8988T (cell line): ENCODE measurements at regions not wholly inside any gene's neighbourhood (a gene's known extent, or its start where the extent isn't known, plus 50 kb on each side); places are given as distances from the start of the nearest gene placed in this dataset.

Experiments used
- DNase-seq: peaks from one replicate; pipeline ENCODE4 v3.0.0; 2011

DNA sequence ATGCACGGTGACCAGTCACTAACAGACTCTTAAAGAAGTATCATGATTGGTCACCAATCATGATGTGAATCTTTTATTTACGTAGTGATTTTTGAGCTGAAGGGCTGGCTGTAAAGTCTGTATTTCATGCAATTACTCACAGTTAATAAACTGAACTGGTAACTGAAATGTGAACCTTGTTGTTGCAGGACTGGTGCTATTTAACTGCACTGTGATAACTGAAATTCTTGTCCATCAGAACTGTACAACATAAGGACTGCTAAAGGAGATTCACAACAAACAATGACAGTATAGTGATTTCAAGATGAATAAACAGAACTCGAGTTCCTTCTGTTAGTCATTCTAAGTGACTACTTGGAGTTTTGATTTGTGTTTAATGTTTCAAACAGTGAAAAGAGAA, 316.6 kb downstream of the TPBG start:
- no peak for DNase-seq

DNA sequence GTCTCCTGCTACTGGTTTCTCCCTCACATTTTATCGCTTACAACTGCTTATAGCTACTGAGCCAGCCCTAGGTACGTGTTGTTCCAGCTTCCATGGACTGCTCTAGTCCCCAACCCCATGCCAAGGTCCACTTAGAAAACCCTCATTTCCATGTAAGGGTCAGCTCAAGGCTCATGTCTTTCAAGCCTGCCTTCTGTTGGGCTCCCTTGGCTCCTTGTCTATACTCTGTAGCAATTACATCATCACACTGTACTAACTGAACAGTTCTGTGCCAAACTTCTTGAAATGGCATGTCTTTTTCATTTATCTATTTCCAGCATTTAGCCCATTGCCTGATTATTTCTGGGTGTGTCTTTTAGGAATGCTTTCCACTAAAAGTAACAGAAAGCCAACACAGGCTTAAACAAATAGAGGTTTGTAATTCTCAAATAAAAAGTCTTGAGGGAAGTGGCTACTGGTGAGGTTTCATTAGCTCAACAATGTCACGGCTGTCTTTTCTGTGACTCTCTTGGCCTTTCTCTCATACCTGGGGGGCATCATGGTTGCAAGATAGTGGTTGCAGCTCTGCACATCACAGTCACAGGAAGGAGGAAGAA, 317.6 kb downstream of the TPBG start:
- no peak for DNase-seq

DNA sequence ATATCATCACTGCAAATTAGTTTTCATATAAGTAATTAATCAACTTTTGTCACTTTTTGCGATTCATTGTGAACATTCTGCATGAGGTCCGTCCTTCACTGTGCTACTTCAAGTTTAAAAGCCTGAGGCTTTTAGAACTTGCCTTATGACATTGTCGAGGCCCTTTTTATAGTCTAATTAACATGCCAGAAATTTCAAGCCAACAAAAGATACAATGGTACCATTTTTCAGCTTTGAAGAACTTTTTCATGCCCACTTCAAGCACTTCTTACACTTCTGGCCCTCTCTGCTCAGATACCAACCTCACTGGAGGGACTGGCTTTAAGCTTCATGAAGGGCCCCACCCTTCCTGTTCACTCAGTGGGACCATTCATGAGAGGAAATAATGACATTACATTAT, 323.1 kb downstream of the TPBG start:
- no peak for DNase-seq

DNA sequence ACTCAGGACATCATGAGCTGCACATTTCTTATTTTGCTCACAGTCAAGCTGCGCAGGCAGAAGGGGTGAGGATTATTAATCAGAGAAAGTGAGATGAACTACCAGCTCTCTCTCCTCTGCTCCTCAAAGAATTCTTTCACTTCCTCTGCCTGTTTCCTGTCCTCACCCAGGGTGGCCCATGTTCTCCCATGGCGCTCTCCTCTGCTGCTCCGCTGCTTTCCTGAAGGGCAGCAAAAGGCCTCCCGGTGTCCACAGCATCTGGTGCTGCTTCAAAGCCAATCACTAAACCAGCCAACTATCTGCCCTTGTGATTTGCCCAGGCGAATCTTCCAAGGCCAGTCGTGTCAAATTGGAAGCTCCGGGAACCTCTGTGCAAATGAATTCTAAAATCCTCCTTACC, 324.2 kb downstream of the TPBG start:
- DNase-seq: no peak

DNA sequence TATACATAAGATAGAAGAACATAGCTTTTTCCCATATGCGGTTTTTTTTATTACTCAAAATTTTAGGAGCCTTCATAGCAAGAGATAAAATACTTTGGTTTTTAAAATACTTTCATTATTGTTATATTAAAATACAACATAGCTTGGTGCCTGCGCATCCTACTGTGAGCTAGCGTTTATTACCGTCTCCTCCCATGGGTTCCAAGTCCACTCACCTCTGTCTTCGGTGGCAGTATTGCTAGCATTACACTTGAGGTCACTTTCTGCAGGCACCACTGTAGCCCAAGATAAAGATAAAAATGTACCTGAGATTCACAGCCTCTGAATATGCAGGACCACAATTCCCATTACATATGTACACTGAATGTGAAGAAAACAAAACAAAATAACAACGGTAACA, 326.7 kb downstream of the TPBG start:
- no peak for DNase-seq

DNA sequence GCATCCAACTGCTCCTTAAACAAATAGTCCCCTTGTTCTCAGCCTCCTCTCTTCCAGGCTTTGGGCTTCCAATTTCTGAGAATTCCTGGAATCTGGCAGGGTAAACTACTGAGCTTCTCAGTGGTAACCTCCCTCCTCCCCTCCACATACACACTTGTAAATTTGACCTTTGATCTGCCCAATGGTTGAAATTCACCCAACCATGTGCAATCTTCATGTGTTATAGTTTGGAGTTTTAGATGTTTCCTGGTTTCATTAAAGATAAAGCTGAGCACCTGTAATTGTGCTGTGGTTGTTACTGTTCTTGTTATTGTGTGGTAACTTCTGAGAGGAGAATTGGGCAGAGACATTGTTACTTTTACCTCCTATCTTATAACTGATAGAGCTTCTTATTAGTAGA, 328.4 kb downstream of the TPBG start:
- no peak for DNase-seq

DNA sequence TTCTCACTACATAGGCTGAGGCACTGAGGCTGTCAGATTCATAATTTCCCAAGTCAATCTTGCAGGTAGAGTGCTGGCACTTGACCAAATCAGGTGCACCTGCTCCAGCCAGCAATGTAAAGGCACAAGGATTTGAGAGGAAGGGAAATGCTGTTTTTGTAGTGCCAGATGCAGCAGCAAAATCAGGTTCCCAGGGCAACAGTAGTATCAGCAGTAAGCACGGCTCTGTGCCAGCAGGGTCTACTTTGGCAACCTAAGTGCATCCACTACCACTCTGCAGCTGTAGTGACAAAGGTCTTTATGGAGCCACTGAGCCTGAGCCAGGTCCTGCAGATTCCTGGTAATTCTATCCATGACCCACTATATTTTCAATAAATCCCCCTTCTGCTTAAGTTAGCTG, 329.5 kb downstream of the TPBG start:
- no peak for DNase-seq

DNA sequence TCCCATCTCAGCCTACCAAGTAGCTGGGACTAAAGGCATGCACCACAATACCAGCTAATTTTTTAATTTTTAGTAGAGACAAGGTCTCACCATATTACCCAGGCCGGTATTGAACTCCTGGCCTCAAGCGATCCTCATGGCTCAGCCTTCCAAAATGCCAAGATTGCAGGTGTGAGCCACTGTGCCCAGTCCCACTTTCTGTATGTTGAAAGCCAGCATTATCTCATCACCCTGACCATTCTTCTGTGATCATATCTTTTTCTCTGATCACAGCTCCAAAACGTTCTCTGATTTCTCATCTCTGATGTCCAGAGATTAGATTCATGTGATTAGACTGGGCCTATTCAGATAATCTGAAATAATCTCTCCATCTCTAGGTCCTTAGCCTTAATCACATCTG, 337.7 kb downstream of the TPBG start:
- no peak for DNase-seq

DNA sequence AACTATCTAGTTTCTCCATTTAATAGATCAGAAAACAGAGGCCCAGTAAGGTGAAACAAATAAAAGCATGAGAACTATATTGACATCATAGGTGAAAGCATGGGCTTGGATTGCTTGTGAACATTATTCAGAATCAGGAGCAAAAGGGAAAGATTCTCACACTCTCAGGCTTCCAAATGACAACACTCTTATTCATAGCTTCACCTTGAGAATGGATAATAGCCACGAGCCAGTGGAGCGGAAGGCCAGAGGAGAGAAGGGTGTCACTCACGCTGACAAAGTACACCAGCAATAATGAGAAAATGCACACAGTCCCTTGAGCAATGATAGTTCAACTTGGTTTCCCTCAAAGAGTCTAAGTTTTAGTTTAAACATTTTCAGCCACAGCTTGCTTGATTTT, 339.0 kb downstream of the TPBG start:
- DNase-seq: no peak

DNA sequence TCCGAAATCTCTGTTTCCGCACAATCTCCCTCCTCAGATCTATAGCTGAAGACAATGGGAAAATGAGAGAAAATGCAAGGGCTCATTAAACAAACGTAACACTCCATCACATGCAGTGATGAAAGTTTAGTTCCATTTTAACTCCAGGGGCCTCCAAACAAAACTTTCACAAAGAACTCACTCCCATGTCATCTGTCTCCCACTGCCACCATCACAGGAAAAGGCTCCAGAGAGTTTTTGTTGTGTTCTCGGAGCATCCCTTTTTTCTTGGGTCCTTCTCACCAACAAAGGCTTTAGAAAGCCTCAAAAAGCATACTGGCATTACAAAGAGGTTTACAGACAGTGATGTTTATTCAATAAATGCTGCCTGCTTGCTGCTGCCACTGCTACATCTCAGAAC, 339.6 kb downstream of the TPBG start:
- no peak for DNase-seq

DNA sequence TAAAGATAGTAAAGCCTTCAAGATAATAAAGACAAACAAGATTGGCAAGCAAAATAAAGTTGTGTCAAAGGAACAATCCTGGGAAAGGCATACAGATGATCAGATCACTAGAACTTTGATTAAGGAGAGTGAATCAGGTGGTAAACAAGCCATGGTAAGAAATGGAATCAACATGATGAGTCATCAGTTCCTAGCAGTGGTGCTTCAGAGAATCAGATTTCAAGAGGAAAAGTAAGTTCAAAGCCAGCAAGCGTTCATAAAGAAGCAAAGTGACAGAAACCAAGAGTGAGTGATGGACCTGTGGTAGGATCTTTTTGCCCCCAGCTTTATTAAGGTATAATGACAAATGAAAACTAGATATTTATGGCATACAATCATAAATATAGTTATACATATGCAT, 340.4 kb downstream of the TPBG start:
- DNase-seq: no peak

DNA sequence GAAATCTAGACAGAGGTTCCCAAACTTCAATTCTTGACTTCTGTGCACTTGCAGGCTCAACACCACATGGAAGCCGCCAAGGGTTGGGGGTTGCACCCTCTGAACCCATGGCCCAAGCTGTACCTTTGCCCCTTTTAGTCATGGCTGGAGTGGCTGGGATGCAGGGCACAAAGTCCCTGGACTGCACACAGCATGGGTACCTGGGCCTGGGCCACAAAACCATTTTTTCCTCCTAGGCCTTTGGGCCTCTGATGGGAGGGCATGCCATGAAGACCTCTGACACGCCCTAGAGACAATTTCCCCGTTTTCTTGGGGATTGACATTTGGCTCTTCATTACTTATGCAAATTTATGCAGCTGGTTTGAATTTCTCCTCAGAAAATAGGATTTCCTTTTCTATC, 342.0 kb downstream of the TPBG start:
- DNase-seq: no peak

DNA sequence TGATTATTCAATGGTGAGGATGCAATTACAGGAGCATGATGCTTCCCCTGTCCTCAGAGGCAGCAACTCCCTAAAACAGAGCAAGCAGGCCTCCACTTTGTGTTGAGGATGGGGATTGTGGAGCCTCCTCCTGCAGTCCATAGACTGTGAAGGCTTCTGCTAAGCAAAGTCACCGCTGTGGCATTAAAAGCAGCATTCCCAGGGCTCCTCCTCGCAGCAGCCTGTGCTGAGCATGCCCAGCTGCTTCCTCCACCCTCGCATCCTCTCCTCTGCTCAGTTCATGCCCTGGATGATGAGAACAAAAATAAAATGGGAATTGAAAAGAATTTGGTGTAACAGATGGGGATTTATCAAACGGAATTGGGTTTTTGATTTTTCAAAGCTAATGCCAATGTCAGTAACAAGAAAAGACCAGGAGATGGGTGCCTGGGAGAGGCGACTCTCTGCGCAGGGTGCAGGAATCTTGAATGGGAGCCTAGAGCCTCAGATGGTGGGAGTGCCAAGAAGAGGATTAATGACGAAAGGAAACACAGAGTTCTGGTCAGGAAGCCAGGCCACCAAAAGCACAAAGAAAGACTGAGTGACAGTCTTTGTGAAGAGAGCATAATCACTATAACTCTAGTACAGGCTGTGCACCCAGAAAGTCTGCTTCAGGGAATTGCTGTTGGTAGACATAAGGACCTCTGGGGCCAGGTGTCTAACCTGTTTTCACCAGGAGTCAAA, 347.6 kb downstream of the TPBG start:
- DNase-seq: no peak

DNA sequence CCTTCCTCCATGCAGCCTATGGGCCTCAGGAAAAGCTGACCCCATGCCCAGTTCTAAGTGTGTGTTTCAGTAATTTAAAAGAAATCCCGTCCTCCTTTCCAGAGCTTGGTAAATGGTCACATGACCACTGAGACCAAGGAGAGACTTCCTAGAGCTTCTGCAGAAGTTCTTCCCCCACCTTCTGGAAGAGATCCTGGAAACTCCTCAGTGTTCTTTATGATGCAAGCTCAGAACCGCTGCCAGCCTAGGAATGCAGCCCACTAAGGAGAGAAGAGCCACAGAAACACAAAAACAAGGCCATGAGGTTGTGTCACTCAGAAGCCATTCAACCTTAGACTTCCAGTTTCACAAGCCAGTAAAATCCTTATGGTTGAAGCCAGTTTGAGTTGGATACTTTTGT, 348.4 kb downstream of the TPBG start:
- no peak for DNase-seq

DNA sequence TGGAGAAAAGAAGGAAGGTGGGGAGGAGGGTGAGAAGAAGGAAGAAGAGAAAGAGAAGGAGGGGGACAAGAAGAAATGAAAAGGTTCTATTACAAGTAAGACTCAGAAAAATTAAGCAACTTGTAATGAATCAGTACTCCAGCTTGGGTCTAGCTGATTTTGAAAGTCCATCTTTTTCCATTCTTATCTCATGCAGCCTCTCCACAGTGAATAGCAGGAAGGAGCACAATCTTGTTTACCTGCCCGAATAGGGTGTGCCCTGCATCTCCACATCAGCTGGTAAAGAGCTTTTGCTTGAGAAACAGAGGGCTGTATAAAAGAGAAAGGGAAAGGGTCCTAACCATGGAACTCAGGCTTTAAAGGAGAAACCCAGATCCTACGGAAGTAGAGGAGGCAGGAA, 348.8 kb downstream of the TPBG start:
- no peak for DNase-seq

DNA sequence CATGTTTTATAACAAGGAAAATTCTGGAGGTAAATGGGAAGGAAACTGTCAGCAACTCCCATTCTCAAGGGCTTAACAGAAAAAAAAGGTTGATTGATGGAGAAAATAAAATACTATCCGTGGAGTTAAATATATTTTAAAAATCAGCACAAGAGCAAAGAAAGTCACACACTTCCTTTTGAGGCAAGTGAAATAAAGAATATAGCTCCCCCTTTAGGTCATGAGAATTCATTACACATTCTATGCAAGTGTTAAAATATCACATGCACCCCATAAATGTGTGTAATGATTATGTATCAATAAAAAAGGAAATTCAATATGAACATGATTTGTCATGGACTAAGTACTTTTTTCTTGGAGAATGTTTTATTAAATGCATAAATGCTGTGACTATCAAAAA, 349.2 kb downstream of the TPBG start:
- DNase-seq: no peak

DNA sequence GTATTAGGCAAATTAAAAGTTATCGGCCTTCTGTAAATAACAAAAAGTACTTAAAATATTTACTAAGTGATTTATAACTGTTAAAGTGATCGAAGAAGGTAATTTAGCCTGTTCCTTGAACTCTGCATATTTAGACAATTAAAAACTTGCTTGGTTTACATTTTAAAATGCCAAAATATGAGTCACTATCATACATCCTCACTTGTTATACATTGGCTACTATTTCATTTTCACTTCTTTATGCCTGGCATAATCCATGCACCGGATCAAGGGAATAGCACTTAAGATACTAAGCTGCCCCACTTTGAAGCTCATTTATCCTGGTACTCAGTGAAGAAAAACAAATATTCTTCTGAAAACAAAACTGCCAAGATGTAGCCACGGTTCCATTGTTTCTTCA, 344.6 kb downstream of the UBE3D start:
- no peak for DNase-seq

DNA sequence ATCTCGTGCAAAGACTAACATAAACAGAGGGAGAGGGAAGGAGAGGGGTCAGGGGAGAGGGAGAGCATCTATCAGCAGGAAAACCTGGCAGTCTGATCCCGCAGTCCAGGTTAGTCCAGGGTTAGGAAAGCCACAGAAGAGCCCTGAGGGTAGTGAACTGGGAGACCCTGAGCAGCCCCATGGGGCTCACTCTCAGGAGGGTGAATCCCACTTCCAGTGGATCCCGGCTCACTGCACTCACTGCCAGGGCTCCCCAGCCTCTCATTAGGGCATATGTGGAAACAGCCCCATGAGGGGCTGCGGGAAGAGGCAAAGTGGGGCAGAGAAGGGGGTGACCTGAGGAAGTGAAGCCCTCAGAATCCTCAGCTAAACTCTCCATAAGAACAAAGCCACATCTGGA, 329.9 kb downstream of the UBE3D start:
- DNase-seq: no peak

DNA sequence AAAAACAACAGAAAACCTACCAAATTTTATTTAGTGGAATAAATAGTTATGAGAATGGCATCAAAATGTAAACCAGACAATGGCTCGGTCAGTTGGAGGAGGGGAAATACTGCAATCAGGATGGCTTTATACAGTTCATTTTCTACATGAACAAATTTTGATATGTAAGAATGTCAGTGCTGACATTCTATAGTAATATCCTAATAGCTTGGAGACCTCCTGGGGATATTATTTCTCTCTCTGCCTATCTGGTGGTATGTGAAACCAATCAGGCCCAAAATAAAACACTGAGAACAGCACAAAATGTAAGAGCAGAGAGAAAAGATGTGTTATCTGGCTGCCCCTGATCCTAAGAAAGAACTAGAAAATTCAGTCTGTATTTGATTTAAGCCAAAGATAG, 327.7 kb downstream of the UBE3D start:
- no peak for DNase-seq

DNA sequence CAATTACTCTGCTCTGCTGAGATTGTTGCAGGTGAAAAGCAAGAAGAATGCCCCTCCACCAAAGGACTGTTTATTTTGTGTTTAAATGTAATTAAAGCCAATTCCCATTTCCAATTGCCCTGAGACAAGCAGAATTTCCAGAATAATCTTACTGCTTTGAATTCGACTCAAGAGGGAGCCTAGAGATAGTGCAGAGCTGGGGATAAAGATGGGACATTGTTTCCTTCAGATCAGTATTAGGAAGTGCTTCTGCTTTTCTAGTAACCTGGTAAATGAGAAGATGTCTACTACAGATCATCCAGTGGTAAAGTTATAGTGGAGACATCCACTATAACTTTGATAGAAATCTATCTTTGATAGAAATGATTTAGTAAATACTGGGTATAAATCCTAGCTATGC, 326.9 kb downstream of the UBE3D start:
- no peak for DNase-seq

DNA sequence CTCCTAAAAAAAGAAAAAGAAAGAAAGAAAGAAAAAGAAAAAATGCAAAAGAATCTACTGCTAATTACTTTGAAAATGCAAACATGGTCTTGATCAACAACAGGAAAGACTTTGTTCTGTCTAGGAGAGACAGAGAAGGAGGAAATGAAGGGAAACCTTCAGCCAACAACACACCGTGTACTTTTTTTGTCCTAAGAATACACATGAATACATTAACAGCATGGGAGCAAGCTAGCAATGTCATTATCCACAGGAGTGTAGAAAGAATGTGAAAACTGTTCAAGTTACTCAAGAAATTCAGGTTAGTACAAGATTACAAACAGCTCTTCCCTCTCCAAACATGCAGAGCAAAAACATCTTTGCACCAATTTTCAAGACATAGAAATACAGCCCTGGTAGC, 326.3 kb downstream of the UBE3D start:
- no peak for DNase-seq

DNA sequence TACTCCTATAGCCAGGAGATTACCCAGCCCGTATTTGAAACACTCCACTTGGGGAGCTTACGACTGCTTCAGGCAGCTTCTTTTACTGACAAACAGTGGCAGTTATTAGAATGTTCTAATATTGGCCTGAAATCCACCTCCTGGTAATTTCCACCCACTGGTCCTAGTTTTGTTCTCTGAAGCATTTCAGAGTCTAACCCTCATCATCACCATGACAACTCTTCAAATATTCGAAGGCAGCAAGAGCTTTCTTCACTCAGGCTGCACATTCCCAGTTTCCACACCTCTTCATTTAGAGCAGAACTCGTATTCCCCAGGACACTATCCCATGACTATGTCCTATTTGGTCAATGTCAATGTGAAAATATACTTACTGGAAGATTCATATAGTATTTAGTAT, 325.6 kb downstream of the UBE3D start:
- DNase-seq: no peak

DNA sequence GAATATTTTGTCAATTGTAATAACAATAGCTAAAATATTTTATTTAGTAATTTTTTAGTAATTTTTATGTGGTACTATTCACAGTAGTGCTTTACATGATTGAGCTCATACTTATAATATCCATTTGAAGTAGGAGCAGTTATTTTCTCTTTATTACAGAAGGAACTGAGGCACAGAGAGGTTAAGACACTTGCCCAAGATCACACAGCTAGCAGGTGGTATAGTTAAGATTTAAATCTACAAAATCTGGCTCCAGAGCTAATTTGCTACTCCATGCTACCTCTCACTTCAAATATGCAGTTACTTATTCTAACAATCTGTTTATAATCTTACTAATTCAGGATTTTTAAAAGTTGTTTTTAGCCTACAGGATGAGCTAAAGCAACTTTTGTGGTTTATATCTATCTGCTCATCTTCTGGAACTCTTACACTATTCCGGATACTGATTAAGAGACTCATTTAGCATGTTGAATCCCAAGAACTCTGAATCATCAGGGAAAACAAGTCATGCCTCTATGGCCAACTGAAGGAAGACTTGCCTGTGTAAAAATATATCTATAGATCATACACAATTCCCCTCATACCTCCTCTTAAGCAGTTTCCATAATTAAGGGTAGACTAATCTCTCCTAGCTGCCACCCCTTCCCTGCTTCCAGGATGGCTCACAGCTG, 324.2 kb downstream of the UBE3D start:
- no peak for DNase-seq

DNA sequence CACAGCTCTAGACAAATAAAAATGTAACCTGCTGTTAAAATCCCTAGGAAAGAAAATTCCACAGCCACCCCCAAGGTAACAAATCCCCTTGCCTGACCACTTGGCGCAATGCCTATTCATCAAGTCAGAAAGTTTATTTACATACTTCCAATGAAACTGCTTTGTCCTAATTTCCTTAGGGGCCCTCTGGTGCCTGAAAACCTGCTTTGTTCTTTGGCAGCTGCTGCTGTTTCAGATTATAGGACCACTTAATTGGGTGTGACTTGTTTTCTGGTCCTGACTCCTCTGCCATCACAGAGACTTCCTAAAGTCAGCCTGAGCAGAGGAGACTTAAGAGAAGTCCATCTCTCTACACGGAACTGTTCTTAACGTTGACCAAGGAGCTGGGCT, 323.6 kb downstream of the UBE3D start:
- DNase-seq: no peak
